Neural progenitor cell (in vitro differentiated cells): ENCODE measurements at regions not wholly inside any gene's neighbourhood (a gene's known extent, or its start where the extent isn't known, plus 50 kb on each side); places are given as distances from the start of the nearest gene placed in this dataset.

ENCODE experiments used
- CTCF ChIP-seq: fragments of 200-600 bp; sonication (generic); IDR thresholded peaks from 2 replicates; pipeline ENCODE4 v1.5.1; 2017; ENCODE audit warnings: antibody characterized with exemption, mild to moderate bottlenecking
- EZH2 ChIP-seq: fragments of 200-600 bp; sonication (generic); IDR thresholded peaks from 2 replicates; pipeline ENCODE4 v1.6.1; 2017; ENCODE audit warnings: antibody characterized with exemption, mild to moderate bottlenecking, moderate library complexity
- EZH2phosphoT487 ChIP-seq: fragments of 200-600 bp; sonication (generic); IDR thresholded peaks from 2 replicates; pipeline ENCODE4 v1.6.1; 2017; ENCODE audit warnings: antibody characterized with exemption

GRCh38 chr1:34412598-34413370 is 236.1 kb downstream of the C1orf94 start:
- TF ChIP-seq CTCF, result no peak
- TF ChIP-seq EZH2, result no peak
- no peak for TF ChIP-seq EZH2phosphoT487
